ENCODE measurements at regions not wholly inside any gene's neighbourhood (a gene's known extent, or its start where the extent isn't known, plus 50 kb on each side); places are given as distances from the start of the nearest gene placed in this dataset.
"Not testable (repeated sequence)": the region's sequence is repeated elsewhere in the genome, so short reads cannot be mapped to it uniquely, and the experiment has no call there.

GRCh38 chr13:87333599-87333998 is 337.6 kb upstream of the SLITRK5 start:
- Histone ChIP-seq H3K4me1 (ENCODE audit: control insufficient read depth, insufficient read depth, low read length) (no peaks in the 10 kb centered on the region), H3K36me3 (ENCODE audit: control insufficient read depth, insufficient read depth, low read length) (no peaks in the 10 kb centered on the region), H3K27me3 (ENCODE audit: control insufficient read depth, insufficient read depth, low read length) (no peaks in the 10 kb centered on the region), H3K9me3 (ENCODE audit: control insufficient read depth, low read depth, low read length) (no peaks in the 10 kb centered on the region), H3K4me3 (ENCODE audit: low read length) (no peak overlapping the region), H3K27ac (ENCODE audit: low read length) (no peak overlapping the region)
- WGBS (ENCODE audit: insufficient coverage, low lambda C conversion rate), result no CpG with 5 or more reads among the region's 5 CpGs
- DNase-seq, result no peak

- no CpG with 5 or more reads among the region's 8 CpGs for WGBS (ENCODE audit: insufficient coverage, low lambda C conversion rate)
These were observed 337.0 kb upstream of the SLITRK5 start for GRCh38 chr13:87334176-87334575.

GRCh38 chr13:87336346-87336889 is 334.8 kb upstream of the SLITRK5 start:
- H3K4me3 ChIP-seq (ENCODE audit: low read length); H3K4me1 ChIP-seq (ENCODE audit: control insufficient read depth, insufficient read depth, low read length); DNase-seq; H3K36me3 ChIP-seq (ENCODE audit: control insufficient read depth, insufficient read depth, low read length); H3K9me3 ChIP-seq (ENCODE audit: control insufficient read depth, low read depth, low read length); H3K27me3 ChIP-seq (ENCODE audit: control insufficient read depth, insufficient read depth, low read length); H3K27ac ChIP-seq (ENCODE audit: low read length): not testable (repeated sequence)
- whole genome bisulfite sequencing (ENCODE audit: insufficient coverage, low lambda C conversion rate), result 100% methylated on average over 1 of the region's 8 CpGs

More at GRCh38 chr13:87334176-87334575, 337.0 kb upstream of the SLITRK5 start:
- Histone ChIP-seq H3K27me3 (ENCODE audit: control insufficient read depth, insufficient read depth, low read length) (no peaks in the 10 kb centered on the region), H3K36me3 (ENCODE audit: control insufficient read depth, insufficient read depth, low read length) (no peaks in the 10 kb centered on the region), H3K4me1 (ENCODE audit: control insufficient read depth, insufficient read depth, low read length) (no peaks in the 10 kb centered on the region), H3K27ac (ENCODE audit: low read length) (no peak overlapping the region), H3K4me3 (ENCODE audit: low read length) (no peak overlapping the region), H3K9me3 (ENCODE audit: control insufficient read depth, low read depth, low read length) (no peaks in the 10 kb centered on the region)
- DNase-seq, result no peak

GRCh38 chr13:87344176-87344575 is 327.0 kb upstream of the SLITRK5 start:
- H3K4me1 ChIP-seq (ENCODE audit: control insufficient read depth, insufficient read depth, low read length), result no peaks in the 10 kb centered on the region
- no peaks in the 10 kb centered on the region for H3K9me3 ChIP-seq (ENCODE audit: control insufficient read depth, low read depth, low read length)
- no peak for DNase-seq
- H3K27ac ChIP-seq (ENCODE audit: low read length), result no peak overlapping the region
- no peak overlapping the region for H3K4me3 ChIP-seq (ENCODE audit: low read length)
- H3K27me3 ChIP-seq (ENCODE audit: control insufficient read depth, insufficient read depth, low read length), result no peaks in the 10 kb centered on the region
- H3K36me3 ChIP-seq (ENCODE audit: control insufficient read depth, insufficient read depth, low read length), result no peaks in the 10 kb centered on the region
- WGBS (ENCODE audit: insufficient coverage, low lambda C conversion rate), result 63% methylated on average over 1 of the region's 2 CpGs

- WGBS (ENCODE audit: insufficient coverage, low lambda C conversion rate), result 100% methylated on average over 1 of the region's 6 CpGs
- DNase-seq, result no peak
- Histone ChIP-seq H3K9me3 (ENCODE audit: control insufficient read depth, low read depth, low read length) (no peaks in the 10 kb centered on the region), H3K27me3 (ENCODE audit: control insufficient read depth, insufficient read depth, low read length) (no peaks in the 10 kb centered on the region), H3K4me3 (ENCODE audit: low read length) (no peak overlapping the region), H3K27ac (ENCODE audit: low read length) (no peak overlapping the region), H3K36me3 (ENCODE audit: control insufficient read depth, insufficient read depth, low read length) (no peaks in the 10 kb centered on the region), H3K4me1 (ENCODE audit: control insufficient read depth, insufficient read depth, low read length) (no peaks in the 10 kb centered on the region)
These were observed 315.7 kb upstream of the SLITRK5 start for GRCh38 chr13:87355451-87355850.

GRCh38 chr13:87356314-87356713 is 314.9 kb upstream of the SLITRK5 start:
- no peak overlapping the region for H3K4me3 ChIP-seq (ENCODE audit: low read length)
- H3K36me3 ChIP-seq (ENCODE audit: control insufficient read depth, insufficient read depth, low read length), result no peaks in the 10 kb centered on the region
- WGBS (ENCODE audit: insufficient coverage, low lambda C conversion rate), result no CpG with 5 or more reads among the region's 8 CpGs
- no peak overlapping the region for H3K27ac ChIP-seq (ENCODE audit: low read length)
- no peaks in the 10 kb centered on the region for H3K4me1 ChIP-seq (ENCODE audit: control insufficient read depth, insufficient read depth, low read length)
- no peak for DNase-seq
- H3K27me3 ChIP-seq (ENCODE audit: control insufficient read depth, insufficient read depth, low read length), result no peaks in the 10 kb centered on the region
- H3K9me3 ChIP-seq (ENCODE audit: control insufficient read depth, low read depth, low read length), result no peaks in the 10 kb centered on the region

- Histone ChIP-seq H3K4me1 (ENCODE audit: control insufficient read depth, insufficient read depth, low read length) (no peaks in the 10 kb centered on the region), H3K9me3 (ENCODE audit: control insufficient read depth, low read depth, low read length) (no peaks in the 10 kb centered on the region), H3K27me3 (ENCODE audit: control insufficient read depth, insufficient read depth, low read length) (no peaks in the 10 kb centered on the region), H3K4me3 (ENCODE audit: low read length) (no peak overlapping the region), H3K27ac (ENCODE audit: low read length) (no peak overlapping the region), H3K36me3 (ENCODE audit: control insufficient read depth, insufficient read depth, low read length) (no peaks in the 10 kb centered on the region)
- no peak for DNase-seq
These were observed 312.9 kb upstream of the SLITRK5 start for GRCh38 chr13:87358319-87358718.

- no CpG with 5 or more reads among the region's 1 CpG for WGBS (ENCODE audit: insufficient coverage, low lambda C conversion rate)
- no peak for DNase-seq
- H3K36me3 ChIP-seq (ENCODE audit: control insufficient read depth, insufficient read depth, low read length), result no peaks in the 10 kb centered on the region
- no peaks in the 10 kb centered on the region for H3K9me3 ChIP-seq (ENCODE audit: control insufficient read depth, low read depth, low read length)
- no peaks in the 10 kb centered on the region for H3K27me3 ChIP-seq (ENCODE audit: control insufficient read depth, insufficient read depth, low read length)
- no peak overlapping the region for H3K27ac ChIP-seq (ENCODE audit: low read length)
- no peaks in the 10 kb centered on the region for H3K4me1 ChIP-seq (ENCODE audit: control insufficient read depth, insufficient read depth, low read length)
- no peak overlapping the region for H3K4me3 ChIP-seq (ENCODE audit: low read length)
These were observed 310.0 kb upstream of the SLITRK5 start for GRCh38 chr13:87361216-87361615.

- no CpG with 5 or more reads among the region's 2 CpGs for WGBS (ENCODE audit: insufficient coverage, low lambda C conversion rate)
- no peaks in the 10 kb centered on the region for H3K36me3 ChIP-seq (ENCODE audit: control insufficient read depth, insufficient read depth, low read length)
- no peaks in the 10 kb centered on the region for H3K27me3 ChIP-seq (ENCODE audit: control insufficient read depth, insufficient read depth, low read length)
- no peak overlapping the region for H3K4me3 ChIP-seq (ENCODE audit: low read length)
- DNase-seq, result no peak
- H3K27ac ChIP-seq (ENCODE audit: low read length), result no peak overlapping the region
- H3K4me1 ChIP-seq (ENCODE audit: control insufficient read depth, insufficient read depth, low read length), result no peaks in the 10 kb centered on the region
- H3K9me3 ChIP-seq (ENCODE audit: control insufficient read depth, low read depth, low read length), result no peaks in the 10 kb centered on the region
These were observed 302.5 kb upstream of the SLITRK5 start for GRCh38 chr13:87368639-87369038.

- Histone ChIP-seq H3K4me3 (ENCODE audit: low read length) (no peak overlapping the region), H3K9me3 (ENCODE audit: control insufficient read depth, low read depth, low read length) (no peaks in the 10 kb centered on the region), H3K36me3 (ENCODE audit: control insufficient read depth, insufficient read depth, low read length) (no peaks in the 10 kb centered on the region), H3K27ac (ENCODE audit: low read length) (no peak overlapping the region), H3K27me3 (ENCODE audit: control insufficient read depth, insufficient read depth, low read length) (no peaks in the 10 kb centered on the region), H3K4me1 (ENCODE audit: control insufficient read depth, insufficient read depth, low read length) (no peaks in the 10 kb centered on the region)
- no peak for DNase-seq
- WGBS (ENCODE audit: insufficient coverage, low lambda C conversion rate), result 100% methylated on average over 1 of the region's 1 CpG
These were observed 295.1 kb upstream of the SLITRK5 start for GRCh38 chr13:87376081-87376480.

GRCh38 chr13:87384099-87384498 is 287.1 kb upstream of the SLITRK5 start:
- no CpG with 5 or more reads among the region's 3 CpGs for WGBS (ENCODE audit: insufficient coverage, low lambda C conversion rate)

More at GRCh38 chr13:87384099-87384498, 287.1 kb upstream of the SLITRK5 start:
- H3K4me1 ChIP-seq (ENCODE audit: control insufficient read depth, insufficient read depth, low read length), result no peaks in the 10 kb centered on the region
- no peak overlapping the region for H3K27ac ChIP-seq (ENCODE audit: low read length)
- H3K4me3 ChIP-seq (ENCODE audit: low read length), result no peak overlapping the region
- no peaks in the 10 kb centered on the region for H3K9me3 ChIP-seq (ENCODE audit: control insufficient read depth, low read depth, low read length)
- no peaks in the 10 kb centered on the region for H3K27me3 ChIP-seq (ENCODE audit: control insufficient read depth, insufficient read depth, low read length)
- H3K36me3 ChIP-seq (ENCODE audit: control insufficient read depth, insufficient read depth, low read length), result no peaks in the 10 kb centered on the region
- DNase-seq, result no peak
